KMS-11 (cell line): ENCODE measurements at regions not wholly inside any gene's neighbourhood (a gene's known extent, or its start where the extent isn't known, plus 50 kb on each side); places are given as distances from the start of the nearest gene placed in this dataset.

Experiments
- H2AFZ ChIP-seq: fragments of 200-600 bp; sonication (generic); 2 replicates; pipeline ENCODE4 v1.6.1; 2016; ENCODE audit warnings: antibody characterized with exemption, mixed run types, low read depth
- H3K27ac ChIP-seq: fragments of 200-600 bp; sonication (generic); 2 replicates; pipeline ENCODE4 v1.6.1; 2016; ENCODE audit warnings: mild to moderate bottlenecking, mixed run types
- H3K27me3 ChIP-seq: fragments of 200-600 bp; sonication (generic); 2 replicates; pipeline ENCODE4 v1.6.1; 2017; ENCODE audit warnings: mild to moderate bottlenecking, low read depth, mixed run types, moderate library complexity; ENCODE audit not compliant: insufficient read depth
- H3K36me3 ChIP-seq: fragments of 200-600 bp; sonication (generic); 2 replicates; pipeline ENCODE4 v1.6.1; 2017; ENCODE audit warnings: mild to moderate bottlenecking, mixed run types; ENCODE audit not compliant: insufficient read depth
- H3K4me1 ChIP-seq: fragments of 200-600 bp; sonication (generic); 2 replicates; pipeline ENCODE4 v1.6.1; 2016; ENCODE audit warnings: mild to moderate bottlenecking, low read depth, mixed run types; ENCODE audit not compliant: poor library complexity, severe bottlenecking
- H3K4me2 ChIP-seq: fragments of 200-600 bp; sonication (generic); 2 replicates; pipeline ENCODE4 v1.7.0; 2016; ENCODE audit warnings: mild to moderate bottlenecking, mixed run types
- H3K4me3 ChIP-seq: fragments of 200-600 bp; sonication (generic); IDR thresholded peaks from 2 replicates; pipeline ENCODE4 v1.6.1; 2017; ENCODE audit warnings: low read depth, low read length, mixed read lengths; ENCODE audit not compliant: insufficient read depth
- H3K79me2 ChIP-seq: fragments of 200-600 bp; sonication (generic); 2 replicates; pipeline ENCODE4 v1.6.1; 2016; ENCODE audit warnings: low read depth, mixed run types; ENCODE audit not compliant: insufficient read depth
- H3K9ac ChIP-seq: fragments of 200-600 bp; sonication (generic); 2 replicates; pipeline ENCODE4 v1.6.1; 2016; ENCODE audit warnings: mild to moderate bottlenecking, mixed run types
- H4K20me1 ChIP-seq: fragments of 200-600 bp; sonication (generic); 2 replicates; pipeline ENCODE4 v1.6.1; 2016; ENCODE audit warnings: mild to moderate bottlenecking, mixed run types; ENCODE audit not compliant: insufficient read depth
- CTCF ChIP-seq: fragments of 200-600 bp; sonication (generic); conservative IDR thresholded peaks from 2 replicates; pipeline ENCODE4 v1.6.1; 2017; ENCODE audit warnings: low read depth, mild to moderate bottlenecking, antibody characterized with exemption, low read length, moderate library complexity, mixed read lengths

- Histone ChIP-seq H3K27me3 (no peaks in the 10 kb centered on the region), H3K4me1 (no peaks in the 10 kb centered on the region)
These were observed 940.9 kb downstream of the BRD1 start for GRCh38 chr22:48886604-48887393.

GRCh38 chr22:48885919-48886305 is 941.8 kb downstream of the BRD1 start:
- no peaks in the 10 kb centered on the region for H3K36me3 ChIP-seq
- TF ChIP-seq CTCF = no peak
- H3K4me3 ChIP-seq = no peak overlapping the region
- no peak overlapping the region for H3K4me2 ChIP-seq
- no peak overlapping the region for H2AFZ ChIP-seq
- no peaks in the 10 kb centered on the region for H3K79me2 ChIP-seq
- H3K4me1 ChIP-seq = no peaks in the 10 kb centered on the region
- H3K27ac ChIP-seq = no peak overlapping the region
- H3K9ac ChIP-seq = no peak overlapping the region
- H4K20me1 ChIP-seq = no peaks in the 10 kb centered on the region
- no peaks in the 10 kb centered on the region for H3K27me3 ChIP-seq

More at GRCh38 chr22:48886604-48887393, 940.9 kb downstream of the BRD1 start:
- no peak for TF ChIP-seq CTCF
- Histone ChIP-seq H3K4me2 (no peak overlapping the region), H4K20me1 (no peaks in the 10 kb centered on the region), H3K36me3 (no peaks in the 10 kb centered on the region), H3K27ac (no peak overlapping the region), H3K79me2 (no peaks in the 10 kb centered on the region), H2AFZ (no peak overlapping the region), H3K9ac (no peak overlapping the region), H3K4me3 (no peak overlapping the region)

- no peak overlapping the region for H3K4me2 ChIP-seq
- no peaks in the 10 kb centered on the region for H3K36me3 ChIP-seq
- H3K4me1 ChIP-seq = no peaks in the 10 kb centered on the region
- no peaks in the 10 kb centered on the region for H3K79me2 ChIP-seq
- no peak for TF ChIP-seq CTCF
- no peak overlapping the region for H3K4me3 ChIP-seq
- H2AFZ ChIP-seq = no peak overlapping the region
- H4K20me1 ChIP-seq = no peaks in the 10 kb centered on the region
- H3K27ac ChIP-seq = no peak overlapping the region
- H3K9ac ChIP-seq = no peak overlapping the region
- H3K27me3 ChIP-seq = no peaks in the 10 kb centered on the region
These were observed 942.3 kb downstream of the BRD1 start for GRCh38 chr22:48885271-48885918.

- no peaks in the 10 kb centered on the region for H3K27me3 ChIP-seq
- H4K20me1 ChIP-seq = no peaks in the 10 kb centered on the region
- TF ChIP-seq CTCF = no peak
- H3K9ac ChIP-seq = no peak overlapping the region
- no peak overlapping the region for H3K4me3 ChIP-seq
- no peaks in the 10 kb centered on the region for H3K4me1 ChIP-seq
- no peak overlapping the region for H2AFZ ChIP-seq
- no peak overlapping the region for H3K4me2 ChIP-seq
- no peaks in the 10 kb centered on the region for H3K36me3 ChIP-seq
- no peaks in the 10 kb centered on the region for H3K79me2 ChIP-seq
- no peak overlapping the region for H3K27ac ChIP-seq
These were observed 942.9 kb downstream of the BRD1 start for GRCh38 chr22:48884786-48885185.
